Fibroblast of mammary gland (primary cell): ENCODE measurements at regions not wholly inside any gene's neighbourhood (a gene's known extent, or its start where the extent isn't known, plus 50 kb on each side); places are given as distances from the start of the nearest gene placed in this dataset.
A peak's percentile ranks its signal among the peaks of the same experiment; 100 is the strongest.
"Not testable (repeated sequence)": the region's sequence is repeated elsewhere in the genome, so short reads cannot be mapped to it uniquely, and the experiment has no call there.

Experiments used
- DNase-seq: peaks from one replicate; pipeline ENCODE4 v3.0.0-alpha.2; 2010; ENCODE audit warnings: low read depth
- H3K4me3 ChIP-seq: 2 replicates; pipeline ENCODE4 v1.5.1; 2011; ENCODE audit warnings: low read depth, mild to moderate bottlenecking, low read length, moderate library complexity; ENCODE audit not compliant: control insufficient read depth

GRCh38 chr2:91667341-91667740 lies 2975.9 kb downstream of the RPIA start:
- DNase-seq, result peak; percentile 45

GRCh38 chr2:91685541-91685940 lies 2994.1 kb downstream of the RPIA start:
- DNase-seq, H3K4me3 ChIP-seq: not testable (repeated sequence)

More at GRCh38 chr2:91667341-91667740, 2975.9 kb downstream of the RPIA start:
- H3K4me3 ChIP-seq, result not testable (repeated sequence)

GRCh38 chr2:91686046-91686445 lies 2994.6 kb downstream of the RPIA start:
- not testable (repeated sequence) for DNase-seq, H3K4me3 ChIP-seq
